PFSK-1 (cell line): ENCODE measurements at regions not wholly inside any gene's neighbourhood (a gene's known extent, or its start where the extent isn't known, plus 50 kb on each side); places are given as distances from the start of the nearest gene placed in this dataset.

ENCODE experiments used
- SIN3A ChIP-seq: IDR thresholded peaks from 2 replicates; pipeline ENCODE4 v1.6.1; 2012; ENCODE audit warnings: mild to moderate bottlenecking, low read length, moderate library complexity, borderline replicate concordance; ENCODE audit not compliant: insufficient read depth
- TAF1 ChIP-seq: IDR thresholded peaks from 2 replicates; pipeline ENCODE4 v1.6.1; 2012; ENCODE audit warnings: low read length, control low read depth, borderline replicate concordance; ENCODE audit not compliant: insufficient read depth

- TF ChIP-seq TAF1 (no peak), SIN3A (no peak)
Measured at GRCh38 chr3:159886050-159886449, 102.6 kb upstream of the IL12A start.
